Stimulated activated CD4-positive, alpha-beta T cell treated with anti-CD3 and anti-CD28 coated beads, Interleukin-2, amount 100 ng/mL, for 48 hours (primary cell): ENCODE measurements at regions not wholly inside any gene's neighbourhood (a gene's known extent, or its start where the extent isn't known, plus 50 kb on each side); places are given as distances from the start of the nearest gene placed in this dataset.
"Not testable (repeated sequence)": the region's sequence is repeated elsewhere in the genome, so short reads cannot be mapped to it uniquely, and the experiment has no call there.

ENCODE experiments used
- DNase-seq, 2 donors: peaks; one replicate each; pipeline ENCODE4 v3.0.0-alpha.2; 2020

- no peak for DNase-seq
These were observed 73.3 kb downstream of the OLFM4 start for GRCh38 chr13:53101883-53102282.

- DNase-seq: no peak
These were observed 75.5 kb downstream of the OLFM4 start for GRCh38 chr13:53104136-53104535.

- no peak for DNase-seq
These were observed 76.9 kb downstream of the OLFM4 start for GRCh38 chr13:53105477-53105876.

GRCh38 chr13:53105890-53106289, 77.3 kb downstream of the OLFM4 start:
- DNase-seq: no peak

- DNase-seq: no peak
These were observed 81.6 kb downstream of the OLFM4 start for GRCh38 chr13:53110181-53110580.

- DNase-seq: no peak
These were observed 82.0 kb downstream of the OLFM4 start for GRCh38 chr13:53110614-53111013.

GRCh38 chr13:53112522-53112921, 83.9 kb downstream of the OLFM4 start:
- DNase-seq: no peak

- DNase-seq: not testable (repeated sequence)
These were observed 88.4 kb downstream of the OLFM4 start for GRCh38 chr13:53117048-53117447.

- no peak for DNase-seq
These were observed 92.6 kb downstream of the OLFM4 start for GRCh38 chr13:53121131-53121773.

- DNase-seq: no peak
These were observed 93.3 kb downstream of the OLFM4 start for GRCh38 chr13:53121919-53122318.

GRCh38 chr13:53123536-53123935, 94.9 kb downstream of the OLFM4 start:
- DNase-seq: no peak

GRCh38 chr13:53124623-53125022, 96.0 kb downstream of the OLFM4 start:
- no peak for DNase-seq

- no peak for DNase-seq
These were observed 98.2 kb downstream of the OLFM4 start for GRCh38 chr13:53126841-53127245.

GRCh38 chr13:53127373-53127772, 98.8 kb downstream of the OLFM4 start:
- DNase-seq: no peak

GRCh38 chr13:53129864-53130393, 101.3 kb downstream of the OLFM4 start:
- no peak for DNase-seq

- no peak for DNase-seq
These were observed 102.7 kb downstream of the OLFM4 start for GRCh38 chr13:53131361-53131760.

- DNase-seq: no peak
These were observed 106.7 kb downstream of the OLFM4 start for GRCh38 chr13:53135301-53135700.

GRCh38 chr13:53136554-53137215, 108.1 kb downstream of the OLFM4 start:
- no peak for DNase-seq

- DNase-seq: no peak
These were observed 109.2 kb downstream of the OLFM4 start for GRCh38 chr13:53137779-53138178.

GRCh38 chr13:53138376-53139036, 109.9 kb downstream of the OLFM4 start:
- DNase-seq: no peak

GRCh38 chr13:53141336-53141735, 112.7 kb downstream of the OLFM4 start:
- no peak for DNase-seq

GRCh38 chr13:53142306-53142705, 113.7 kb downstream of the OLFM4 start:
- DNase-seq: no peak

- DNase-seq: no peak
These were observed 115.2 kb downstream of the OLFM4 start for GRCh38 chr13:53143757-53144339.

GRCh38 chr13:53144826-53145225, 116.2 kb downstream of the OLFM4 start:
- DNase-seq: no peak
